ENCODE measurements at regions not wholly inside any gene's neighbourhood (a gene's known extent, or its start where the extent isn't known, plus 50 kb on each side); places are given as distances from the start of the nearest gene placed in this dataset.

DNA sequence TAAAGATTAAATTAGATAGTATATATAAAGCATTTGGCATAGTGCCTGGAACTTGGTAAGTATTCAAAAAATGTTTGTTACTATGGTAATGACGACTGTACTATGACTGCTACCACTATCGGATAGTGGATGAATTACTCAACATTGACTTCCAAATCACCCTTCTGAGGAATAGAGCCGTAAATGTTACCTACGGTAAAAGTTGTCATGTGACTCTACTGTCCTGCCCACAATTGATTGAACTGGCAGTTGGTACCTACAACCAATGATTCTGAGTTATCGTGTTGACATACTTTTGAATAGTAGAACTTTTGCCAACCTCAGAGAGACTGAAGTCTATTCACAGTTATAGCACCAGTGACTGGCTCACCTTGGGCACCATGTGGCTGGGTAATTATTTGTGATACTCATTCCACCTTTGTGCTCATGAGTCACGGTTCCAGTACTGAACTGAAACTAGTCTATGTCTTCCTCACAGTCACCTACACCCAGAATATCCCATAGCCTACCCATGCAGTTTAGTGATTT, 185.5 kb upstream of the PITX2 start:
- Histone ChIP-seq H3K27me3 (replicated peaks in 1 of 4; ENCODE audit: control insufficient read depth in 3 of 4, extremely low read depth in 1 of 4, insufficient read depth in 3 of 4, low read length in 3 of 4) (no peaks in the 10 kb centered on the region), H3K9ac (replicated peaks in 1 of 4; ENCODE audit: extremely low read depth in 1 of 4, low read depth in 3 of 4, low read length in 3 of 4) (no peak overlapping the region), H3K14ac (ENCODE audit: insufficient read length) (no peak overlapping the region), H3K18ac (ENCODE audit: extremely low read depth, low read length) (no peak overlapping the region), H3K36me3 (ENCODE audit: control insufficient read depth in 2 of 4, insufficient read depth in 4 of 4, low read length in 3 of 4) (no peaks in the 10 kb centered on the region), H2BK15ac (ENCODE audit: low read length) (no peak overlapping the region), H3K4me1 (replicated peaks in 1 of 4; ENCODE audit: control insufficient read depth in 3 of 4, insufficient read depth in 4 of 4, low read length in 3 of 4) (no peaks in the 10 kb centered on the region), H3K23me2 (ENCODE audit: low read depth, low read length) (no peaks in the 10 kb centered on the region), H2BK5ac (ENCODE audit: low read depth, low read length) (no peak overlapping the region), H4K91ac (replicated peaks; ENCODE audit: insufficient read length, low read length) (no peak overlapping the region), H3K79me1 (ENCODE audit: low read depth, low read length) (no peaks in the 10 kb centered on the region), H2BK12ac (ENCODE audit: low read depth, low read length) (no peak overlapping the region), H3K9me3 (ENCODE audit: insufficient read depth in 2 of 2, low read depth in 1 of 2, low read length in 1 of 2) (no peaks in the 10 kb centered on the region), H3K4me3 (ENCODE audit: extremely low read depth in 1 of 4, insufficient read depth in 2 of 4, low read depth in 3 of 4, low read length in 4 of 4) (no peak overlapping the region), H4K20me1 (replicated peaks in 1 of 2; ENCODE audit: control insufficient read depth in 1 of 2, insufficient read depth in 2 of 2, low read length in 2 of 2) (no peaks in the 10 kb centered on the region), H2AK5ac (ENCODE audit: low read depth, low read length) (no peak overlapping the region), H2AFZ (ENCODE audit: low read length) (no peak overlapping the region), H2BK120ac (replicated peaks; ENCODE audit: low read depth, low read length) (no peak overlapping the region), H3K23ac (ENCODE audit: insufficient read length) (no peak overlapping the region), H2BK20ac (ENCODE audit: low read length) (no peak overlapping the region), H4K5ac (ENCODE audit: insufficient read length, low read depth, low read length) (no peak overlapping the region), H3K56ac (replicated peaks; ENCODE audit: insufficient read length, low read depth, low read length) (no peak overlapping the region), H3K79me2 (ENCODE audit: control insufficient read depth in 1 of 2, insufficient read depth in 2 of 2, low read length in 2 of 2) (no peaks in the 10 kb centered on the region), H4K8ac (ENCODE audit: extremely low read depth, insufficient read depth, low read length) (no peak overlapping the region), H3K4me2 (ENCODE audit: insufficient read depth in 1 of 2, low read depth in 2 of 2, low read length in 2 of 2) (no peak overlapping the region), H3K4ac (replicated peaks; ENCODE audit: insufficient read length, low read depth, low read length) (no peak overlapping the region), H3K27ac (ENCODE audit: low read depth, low read length) (no peak overlapping the region)
- ChIA-PET CTCF (ENCODE audit: partially characterized antibody) (interaction anchor here (1.1 kb wide), 1 partner anchor 129 kb away, joined by 3 read pairs; no protein-coding TSS in a partner anchor), POLR2A (ENCODE audit: partially characterized antibody) (no interaction called here)
- TF ChIP-seq CREB1 (IDR thresholded peaks at IDR 0.05), result no peak
- TF ChIP-seq EZH2 (IDR thresholded peaks at IDR 0.05; ENCODE audit: low read depth, low read length, severe bottlenecking), result no peak
- TF ChIP-seq SP4 (IDR thresholded peaks at IDR 0.05; ENCODE audit: low read length), result no peak
- TF ChIP-seq BCL11A (IDR thresholded peaks at IDR 0.05; ENCODE audit: low read depth in 2 of 2, low read length in 2 of 2), result no peak
- no peak for TF ChIP-seq POLR2AphosphoS5 (IDR thresholded peaks at IDR 0.05; ENCODE audit: low read depth, low read length)
- no peak for TF ChIP-seq RXRA (IDR thresholded peaks at IDR 0.05; ENCODE audit: insufficient read depth, low read depth, low read length)
- no peak for TF ChIP-seq SUZ12 (IDR thresholded peaks at IDR 0.05; ENCODE audit: low read length)
- TF ChIP-seq, protein P1, sequence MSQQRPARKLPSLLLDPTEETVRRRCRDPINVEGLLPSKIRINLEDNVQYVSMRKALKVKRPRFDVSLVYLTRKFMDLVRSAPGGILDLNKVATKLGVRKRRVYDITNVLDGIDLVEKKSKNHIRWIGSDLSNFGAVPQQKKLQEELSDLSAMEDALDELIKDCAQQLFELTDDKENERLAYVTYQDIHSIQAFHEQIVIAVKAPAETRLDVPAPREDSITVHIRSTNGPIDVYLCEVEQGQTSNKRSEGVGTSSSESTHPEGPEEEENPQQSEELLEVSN (IDR thresholded peaks at IDR 0.05), result no peak
- no peak for TF ChIP-seq RBBP5 (IDR thresholded peaks at IDR 0.05; ENCODE audit: borderline replicate concordance, low read depth, low read length)
- no peak for TF ChIP-seq NANOG (IDR thresholded peaks at IDR 0.05; ENCODE audit: insufficient read depth, low read depth, low read length, poor library complexity, severe bottlenecking)
- DNase-seq (ENCODE audit: low read depth in 1 of 2, low spot score in 2 of 2) (no peak), FAIRE-seq (no peak)
- 94% methylated on average over 6 of the region's 6 CpGs; no CpG with 5 or more reads in 1 of the 2 experiments for WGBS, 2 experiments (ENCODE audit: extremely low coverage in 1 of 2, insufficient coverage in 1 of 2, insufficient read length in 1 of 2, insufficient replicate concordance in 2 of 2, low coverage in 1 of 2, low lambda C conversion rate in 2 of 2, missing lambda C conversion rate in 1 of 2)
